MG63 (cell line): ENCODE measurements at regions not wholly inside any gene's neighbourhood (a gene's known extent, or its start where the extent isn't known, plus 50 kb on each side); places are given as distances from the start of the nearest gene placed in this dataset.

Source experiments
- DNase-seq: peaks from one replicate; pipeline ENCODE4 v3.0.0-alpha.2; 2020
- H3K27me3 ChIP-seq: fragments of 250-450 bp; sonication (Bioruptor Pico); 2 replicates; pipeline ENCODE4 v1.5.1; 2020; ENCODE audit warnings: mild to moderate bottlenecking, moderate library complexity
- H3K36me3 ChIP-seq: fragments of 250-450 bp; sonication (Bioruptor Pico); 2 replicates; pipeline ENCODE4 v1.5.1; 2020; ENCODE audit warnings: mild to moderate bottlenecking, moderate library complexity
- H3K4me3 ChIP-seq: fragments of 250-450 bp; sonication (Bioruptor Pico); 2 replicates; pipeline ENCODE4 v1.5.1; 2020; ENCODE audit warnings: mild to moderate bottlenecking, moderate library complexity
- H3K9me3 ChIP-seq: fragments of 250-450 bp; sonication (Bioruptor Pico); 2 replicates; pipeline ENCODE4 v1.5.1; 2020; ENCODE audit warnings: mild to moderate bottlenecking, moderate library complexity

DNA sequence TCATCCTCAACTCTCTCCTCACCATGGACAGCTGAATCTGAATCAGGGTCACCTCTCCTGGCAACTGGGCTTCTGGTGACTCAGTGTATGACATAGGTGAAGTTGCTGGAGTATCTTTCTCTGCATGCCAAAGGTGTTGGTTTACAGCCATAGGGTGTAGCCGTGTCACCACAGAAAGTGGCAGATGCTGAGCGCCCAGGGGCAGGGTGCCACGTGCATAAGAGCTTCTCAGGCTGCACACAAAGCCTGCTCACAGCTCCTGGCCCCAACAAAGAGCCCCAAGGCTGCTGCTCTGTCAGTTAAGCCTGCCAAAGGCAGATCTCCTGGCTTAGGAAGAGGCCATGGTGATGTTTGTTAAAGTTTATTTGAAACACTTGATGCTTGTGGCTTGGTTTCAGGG is 297.7 kb upstream of the WWC1 start:
- DNase-seq = peak; percentile 55
- Histone ChIP-seq H3K4me3 (no peak overlapping the region), H3K9me3 (no peaks in the 10 kb centered on the region)

DNA sequence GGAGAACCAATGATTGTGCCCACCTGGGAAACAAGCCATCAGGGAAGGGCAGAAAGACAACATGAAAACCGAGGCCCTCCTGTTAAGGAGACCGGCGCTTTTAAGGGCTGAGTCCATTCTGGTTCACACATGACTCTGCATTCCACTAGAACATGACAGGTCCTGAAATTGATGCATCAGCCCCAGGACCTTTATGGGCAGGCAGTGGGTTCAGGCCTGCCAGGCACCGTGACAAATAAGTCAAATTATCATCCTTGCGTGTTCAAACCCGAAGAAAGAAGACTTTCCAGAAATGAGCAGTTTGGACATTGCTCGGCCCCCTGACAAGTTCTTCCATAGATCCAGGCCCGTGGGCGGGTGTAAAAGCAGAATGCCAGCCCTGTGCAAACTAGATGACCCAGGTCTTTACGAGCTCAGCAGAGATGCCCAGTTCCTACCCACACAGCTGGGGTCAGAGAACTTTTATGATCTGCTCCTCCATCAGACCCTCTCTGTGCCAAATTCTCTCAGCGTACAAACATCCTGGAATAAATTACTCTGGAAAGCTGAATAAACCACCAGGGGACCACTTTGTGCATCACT is 295.5 kb upstream of the WWC1 start:
- Histone ChIP-seq H3K4me3 (no peak overlapping the region), H3K27me3 (no peaks in the 10 kb centered on the region), H3K36me3 (no peaks in the 10 kb centered on the region), H3K9me3 (no peaks in the 10 kb centered on the region)
- DNase-seq = peak; percentile 91

More for the DNA sequence above, 297.7 kb upstream of the WWC1 start:
- Histone ChIP-seq H3K36me3 (no peaks in the 10 kb centered on the region), H3K27me3 (0 out of 2 replicates have a peak, but pooled peaks cover 3% of the 10 kb centered on the region)

DNA sequence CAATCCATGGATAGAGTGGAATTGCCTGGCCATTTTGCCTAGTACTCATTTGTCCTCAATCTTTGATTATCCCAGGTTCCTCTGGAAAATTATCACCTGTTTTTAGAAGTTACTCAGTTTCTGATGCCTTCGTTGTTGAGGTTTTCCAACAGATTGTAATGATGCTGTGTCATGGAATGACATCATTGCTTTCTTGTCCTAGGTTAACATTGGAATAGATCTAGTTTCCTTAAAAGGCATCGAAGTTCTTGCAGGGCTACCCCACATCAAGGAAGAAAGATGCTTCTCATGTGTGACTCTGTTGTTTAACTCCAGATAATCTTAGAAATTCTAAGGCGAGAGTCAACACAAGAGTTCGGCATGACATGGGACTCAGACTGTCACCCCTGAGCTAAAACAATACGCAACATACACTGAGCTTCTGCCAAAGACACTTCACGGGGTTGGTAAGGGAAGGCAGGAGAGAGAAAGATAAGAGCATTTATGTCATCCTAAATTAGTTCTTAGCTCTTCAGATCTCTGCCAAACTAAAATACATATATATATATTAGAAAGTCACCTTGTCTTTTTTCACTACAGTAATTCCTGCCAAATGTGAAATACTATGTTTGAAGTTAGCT is 293.2 kb upstream of the WWC1 start:
- H3K9me3 ChIP-seq = no peaks in the 10 kb centered on the region
- DNase-seq = no peak
- H3K4me3 ChIP-seq = no peak overlapping the region
- H3K36me3 ChIP-seq = no peaks in the 10 kb centered on the region
- H3K27me3 ChIP-seq = no peaks in the 10 kb centered on the region

DNA sequence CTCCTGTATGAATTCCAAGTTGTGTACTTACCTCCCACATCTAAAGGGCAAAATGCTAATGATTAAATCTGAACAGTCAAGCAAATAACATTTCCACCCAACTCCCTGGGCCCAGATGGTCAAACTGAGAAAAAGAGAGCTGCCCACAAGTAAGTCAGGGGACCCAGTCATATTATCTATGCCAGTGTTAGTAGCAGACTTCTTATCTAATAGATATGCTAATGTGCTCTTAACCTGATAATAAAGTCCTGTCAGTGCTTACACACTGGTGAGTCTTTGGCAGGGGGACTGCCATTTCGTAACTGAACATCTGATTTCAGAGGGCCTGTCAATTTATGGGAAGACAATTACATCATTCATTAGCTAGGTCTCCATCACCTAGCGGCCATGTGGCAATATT is 292.3 kb upstream of the WWC1 start:
- Histone ChIP-seq H3K36me3 (no peaks in the 10 kb centered on the region), H3K4me3 (no peak overlapping the region), H3K27me3 (no peaks in the 10 kb centered on the region), H3K9me3 (no peaks in the 10 kb centered on the region)
- no peak for DNase-seq

DNA sequence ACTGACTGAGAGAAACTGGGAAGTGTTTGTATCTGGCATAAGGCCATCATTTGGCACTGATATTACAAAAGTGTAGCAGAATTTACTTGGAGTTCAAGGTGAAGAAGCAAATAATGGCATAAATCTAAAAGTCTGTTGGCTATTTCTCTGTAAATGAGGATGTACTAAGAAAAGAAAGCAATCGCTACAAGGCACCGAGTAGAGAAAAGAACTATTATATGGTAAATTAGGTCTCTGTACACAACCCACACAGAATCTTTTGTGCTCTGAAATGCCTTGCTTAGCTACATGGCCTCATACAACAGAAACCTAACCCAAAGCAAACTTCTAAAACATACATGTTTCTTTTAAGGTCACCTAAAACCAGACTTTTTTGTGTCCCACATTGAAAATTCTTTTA is 290.1 kb upstream of the WWC1 start:
- Histone ChIP-seq H3K9me3 (no peaks in the 10 kb centered on the region), H3K27me3 (no peaks in the 10 kb centered on the region), H3K36me3 (no peaks in the 10 kb centered on the region), H3K4me3 (no peak overlapping the region)
- DNase-seq = no peak

DNA sequence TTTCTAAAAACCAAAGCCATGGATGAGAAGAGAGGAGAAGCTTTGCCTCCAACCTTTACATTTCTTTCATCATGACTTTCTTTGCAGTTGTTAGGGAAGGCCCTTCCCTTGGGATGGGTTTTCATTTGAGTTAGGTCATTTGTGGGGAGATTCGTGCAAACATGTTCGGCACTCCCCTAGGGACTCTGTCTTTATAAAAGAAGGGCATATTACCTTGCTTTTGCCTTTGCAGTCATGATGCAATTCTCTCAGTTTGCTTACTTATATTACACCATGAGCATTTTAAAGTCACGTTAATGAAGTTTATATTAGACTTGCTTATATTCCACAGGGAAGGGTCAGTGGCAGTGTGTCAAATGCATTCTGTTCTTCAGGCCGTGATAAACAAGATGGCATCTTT is 289.3 kb upstream of the WWC1 start:
- no peak for DNase-seq
- H3K9me3 ChIP-seq = no peaks in the 10 kb centered on the region
- H3K27me3 ChIP-seq = no peaks in the 10 kb centered on the region
- H3K4me3 ChIP-seq = no peak overlapping the region
- no peaks in the 10 kb centered on the region for H3K36me3 ChIP-seq

DNA sequence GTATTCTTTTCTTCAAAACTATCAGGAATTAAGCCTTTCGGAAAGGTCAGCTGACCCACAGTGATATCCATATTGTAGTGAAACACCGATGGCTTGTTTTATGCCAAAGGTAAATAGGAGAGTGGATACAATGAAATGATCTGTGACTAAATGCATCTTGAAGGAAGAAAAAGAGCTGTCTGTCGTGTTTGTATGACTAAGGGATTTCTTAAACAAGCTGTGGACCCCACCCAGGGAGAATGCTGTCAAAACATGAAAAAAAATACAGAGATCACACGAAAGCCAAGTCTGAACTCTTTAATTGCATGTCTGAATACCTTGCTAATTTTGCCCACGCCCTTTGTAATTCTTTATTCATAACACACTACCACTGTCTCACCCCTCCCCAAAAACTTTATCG is 286.4 kb upstream of the WWC1 start:
- DNase-seq = no peak
- H3K4me3 ChIP-seq = no peak overlapping the region
- no peaks in the 10 kb centered on the region for H3K9me3 ChIP-seq
- no peaks in the 10 kb centered on the region for H3K27me3 ChIP-seq
- no peaks in the 10 kb centered on the region for H3K36me3 ChIP-seq

DNA sequence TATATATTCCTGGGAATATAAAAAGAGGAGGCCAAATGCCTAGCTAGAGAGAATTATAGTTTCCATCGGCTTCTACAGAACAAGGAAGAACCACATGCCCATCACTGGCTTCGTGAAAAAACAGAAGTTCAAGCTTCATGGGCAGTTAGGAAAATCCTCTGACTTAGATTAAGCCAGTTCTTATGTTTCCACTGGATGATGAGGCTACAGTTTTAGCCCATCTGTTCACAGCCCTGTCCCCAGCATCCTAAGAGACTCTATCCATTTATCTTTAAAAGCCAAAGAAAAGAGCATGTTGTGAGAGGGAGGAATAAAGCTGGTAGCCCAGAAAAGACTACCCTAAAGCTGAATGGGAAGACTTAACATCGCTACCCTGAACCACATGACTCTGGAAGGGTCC is 285.5 kb upstream of the WWC1 start:
- Histone ChIP-seq H3K4me3 (no peak overlapping the region), H3K27me3 (no peaks in the 10 kb centered on the region), H3K36me3 (no peaks in the 10 kb centered on the region), H3K9me3 (no peaks in the 10 kb centered on the region)
- no peak for DNase-seq

DNA sequence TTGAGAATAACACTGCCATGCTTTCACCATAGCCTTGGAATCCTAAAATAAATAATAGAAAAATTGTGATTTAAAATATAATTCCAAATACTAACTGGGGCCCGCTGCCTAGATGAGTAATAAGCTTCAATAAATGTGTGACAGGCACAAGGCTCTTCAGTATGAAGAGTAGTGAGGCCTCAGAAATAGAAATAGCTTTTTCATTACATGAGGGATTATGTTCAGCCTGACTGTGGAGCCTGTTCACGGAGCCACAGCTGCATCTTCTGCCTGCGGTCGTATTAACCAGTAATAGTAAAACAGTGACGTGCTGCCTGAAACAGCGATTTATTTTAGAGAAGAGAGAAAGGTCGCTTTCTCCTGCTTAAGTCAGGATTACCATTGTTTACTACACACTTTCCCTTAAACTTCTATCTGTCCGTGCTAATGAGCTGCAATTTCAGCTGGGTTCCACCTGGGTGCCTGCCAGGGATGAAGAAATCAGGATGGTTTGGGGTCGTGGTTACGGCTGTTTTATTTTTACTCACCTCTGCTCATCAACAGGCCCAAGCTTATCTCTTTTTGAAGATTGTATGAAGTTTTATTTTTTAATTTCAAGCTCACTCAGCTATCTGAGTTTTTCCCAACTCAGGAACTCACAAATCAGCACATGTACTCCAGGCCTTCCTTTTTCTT is 284.9 kb upstream of the WWC1 start:
- H3K9me3 ChIP-seq = no peaks in the 10 kb centered on the region
- H3K27me3 ChIP-seq = no peaks in the 10 kb centered on the region
- H3K4me3 ChIP-seq = no peak overlapping the region
- H3K36me3 ChIP-seq = no peaks in the 10 kb centered on the region
- no peak for DNase-seq

DNA sequence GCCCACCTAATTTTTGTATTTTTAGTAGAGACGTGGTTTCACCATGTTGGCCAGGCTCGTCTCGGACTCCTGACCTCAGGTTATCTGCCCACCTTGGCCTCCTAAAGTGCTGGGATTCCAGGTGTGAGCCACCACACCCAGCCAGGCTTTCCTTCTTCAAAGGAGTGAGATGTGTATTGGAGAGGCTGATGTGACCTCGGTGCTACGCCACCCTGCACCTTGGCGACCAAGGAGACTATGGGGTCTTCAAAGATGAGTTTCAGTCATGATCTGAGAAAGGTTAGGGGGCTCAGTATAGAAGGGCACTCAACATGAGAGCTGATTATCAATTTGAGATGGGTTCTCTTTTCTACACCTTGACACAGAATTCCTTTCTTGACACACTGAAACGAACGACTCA is 284.2 kb upstream of the WWC1 start:
- Histone ChIP-seq H3K9me3 (no peaks in the 10 kb centered on the region), H3K27me3 (no peaks in the 10 kb centered on the region), H3K4me3 (no peak overlapping the region), H3K36me3 (no peaks in the 10 kb centered on the region)
- no peak for DNase-seq

DNA sequence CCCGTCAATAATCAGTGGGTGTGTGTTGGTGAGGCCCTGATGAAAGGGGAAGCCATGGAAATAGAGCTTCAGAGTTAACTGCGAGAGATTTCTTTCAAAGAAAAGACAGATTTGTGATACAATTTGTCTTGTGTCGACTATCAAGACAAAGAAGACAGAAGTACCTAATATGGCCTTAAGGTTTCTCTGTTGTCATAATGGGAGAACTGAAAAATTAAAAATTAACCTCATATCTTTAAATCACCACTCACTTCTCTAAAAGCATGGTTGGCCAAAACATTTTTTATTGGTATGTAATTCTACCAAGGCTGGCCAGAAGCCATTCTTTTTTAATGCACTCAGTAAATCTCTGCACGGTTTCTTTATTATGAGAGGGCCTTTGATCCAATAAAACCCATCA is 282.9 kb upstream of the WWC1 start:
- H3K9me3 ChIP-seq = no peaks in the 10 kb centered on the region
- no peak overlapping the region for H3K4me3 ChIP-seq
- no peak for DNase-seq
- H3K36me3 ChIP-seq = no peaks in the 10 kb centered on the region
- no peaks in the 10 kb centered on the region for H3K27me3 ChIP-seq

DNA sequence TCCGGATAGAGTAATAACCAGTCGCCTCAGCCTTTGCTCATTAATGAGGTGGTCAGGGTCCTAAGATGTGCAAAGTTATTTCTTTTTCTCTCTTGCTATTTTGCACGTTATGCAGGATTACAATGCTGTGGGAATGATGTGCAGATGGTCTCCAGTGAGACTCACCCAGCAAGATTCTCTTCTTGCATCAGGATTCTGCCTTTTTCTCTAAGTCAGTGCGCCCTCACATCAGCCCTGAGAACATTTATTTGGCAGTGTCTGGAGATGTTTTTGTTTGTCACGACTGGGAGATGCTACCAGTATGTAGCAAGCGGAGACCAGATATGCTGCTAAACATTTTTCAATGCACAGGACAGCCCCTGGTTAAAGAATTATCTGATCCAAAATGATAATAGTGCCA is 280.3 kb upstream of the WWC1 start:
- Histone ChIP-seq H3K27me3 (no peaks in the 10 kb centered on the region), H3K36me3 (no peaks in the 10 kb centered on the region), H3K9me3 (no peaks in the 10 kb centered on the region), H3K4me3 (no peak overlapping the region)
- no peak for DNase-seq

DNA sequence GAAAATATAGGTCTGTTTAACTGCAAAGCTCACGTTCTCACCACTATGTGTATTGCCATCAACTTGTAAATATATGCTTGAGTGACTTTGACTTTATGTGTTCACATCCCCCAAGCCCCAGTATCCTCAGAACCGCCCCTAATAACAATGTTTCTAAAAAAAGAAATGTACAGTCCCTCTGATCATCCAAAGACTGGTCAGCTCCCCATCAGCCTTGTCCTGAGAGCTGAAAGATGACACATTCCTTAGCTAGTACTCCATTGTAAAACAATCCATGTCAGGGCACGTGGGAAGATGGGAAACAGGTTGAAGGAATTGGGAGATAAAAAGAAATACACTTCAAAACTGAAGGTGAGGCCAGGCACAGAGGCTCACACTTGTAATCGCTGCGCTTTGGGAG is 279.4 kb upstream of the WWC1 start:
- no peaks in the 10 kb centered on the region for H3K36me3 ChIP-seq
- no peak overlapping the region for H3K4me3 ChIP-seq
- no peak for DNase-seq
- no peaks in the 10 kb centered on the region for H3K9me3 ChIP-seq
- no peaks in the 10 kb centered on the region for H3K27me3 ChIP-seq

DNA sequence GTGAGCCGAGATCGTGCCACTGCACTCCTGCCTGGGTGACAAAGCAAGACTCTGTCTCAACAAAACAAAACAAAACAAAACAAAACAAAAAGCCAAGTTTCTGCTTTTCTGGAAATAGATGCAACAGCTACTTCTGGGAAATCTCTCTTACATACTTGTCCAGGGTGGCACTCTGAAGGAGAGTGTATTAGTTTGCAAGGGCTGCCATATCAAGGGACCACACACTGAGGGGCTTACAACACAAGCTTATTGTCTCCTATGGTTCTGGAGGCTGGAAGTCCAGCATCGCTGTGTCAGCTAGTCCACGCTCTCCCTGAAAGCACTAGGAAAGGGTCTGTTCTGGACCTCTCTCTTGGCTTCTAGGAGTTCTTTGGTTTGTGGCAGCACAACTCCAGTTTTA is 277.9 kb upstream of the WWC1 start:
- H3K4me3 ChIP-seq = no peak overlapping the region

DNA sequence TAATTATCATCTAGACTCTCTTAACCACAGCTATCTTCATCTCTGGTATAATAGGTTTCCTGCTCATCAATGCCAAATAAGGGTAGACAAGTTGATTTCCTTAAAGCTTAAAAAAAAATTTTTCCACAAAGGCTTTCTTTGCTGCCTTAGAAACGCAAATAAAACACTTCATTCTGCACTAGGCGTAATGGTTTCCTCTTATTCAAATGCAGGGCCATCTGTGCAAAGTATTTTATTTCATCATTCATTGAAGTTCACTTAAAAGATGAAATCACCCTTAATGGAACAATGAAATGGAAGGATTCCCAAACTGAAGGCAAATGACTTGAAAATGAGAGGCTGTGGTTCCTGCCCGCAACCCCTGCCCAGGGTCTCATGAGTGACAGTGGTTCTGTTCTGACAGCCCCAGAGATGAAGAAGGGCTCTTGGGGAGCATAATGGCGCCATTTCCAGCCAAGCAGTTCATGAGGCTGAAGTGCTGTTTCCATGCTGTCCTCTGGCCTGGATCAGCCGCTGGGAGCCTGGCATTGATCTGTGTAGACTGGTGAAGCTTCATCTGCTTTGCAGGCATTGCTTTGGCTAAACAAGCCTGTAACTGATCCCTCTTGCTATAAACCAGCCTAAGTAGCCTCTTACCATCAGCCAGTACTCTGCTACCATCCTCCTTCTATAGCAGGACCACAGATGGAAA is 276.9 kb upstream of the WWC1 start:
- no peaks in the 10 kb centered on the region for H3K9me3 ChIP-seq
- DNase-seq = no peak
- H3K36me3 ChIP-seq = no peaks in the 10 kb centered on the region

More for the DNA sequence above, 277.9 kb upstream of the WWC1 start:
- DNase-seq = no peak
- Histone ChIP-seq H3K27me3 (no peaks in the 10 kb centered on the region), H3K9me3 (no peaks in the 10 kb centered on the region), H3K36me3 (no peaks in the 10 kb centered on the region)

DNA sequence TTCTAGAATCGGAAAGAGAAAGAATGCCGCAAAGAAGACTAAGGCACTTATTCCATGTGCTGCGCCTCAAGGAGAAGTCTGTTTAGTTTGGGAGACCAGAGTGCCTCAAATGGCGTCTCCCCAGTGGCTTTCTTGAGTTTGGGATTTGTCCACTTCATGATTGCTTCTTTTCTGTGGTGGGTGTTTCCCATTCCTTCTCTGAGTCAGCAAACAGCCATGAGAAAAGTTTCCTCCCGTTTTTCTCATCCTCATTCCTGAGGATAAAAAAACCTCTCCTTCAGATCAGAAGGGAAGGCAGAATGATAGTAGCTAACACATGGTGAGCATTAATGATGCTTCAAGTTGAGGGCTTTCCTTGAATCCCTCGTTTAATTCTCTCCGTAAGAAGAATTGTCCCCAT is 275.9 kb upstream of the WWC1 start:
- no peak for DNase-seq
- no peaks in the 10 kb centered on the region for H3K9me3 ChIP-seq
- no peaks in the 10 kb centered on the region for H3K36me3 ChIP-seq

More for the DNA sequence above, 276.9 kb upstream of the WWC1 start:
- Histone ChIP-seq H3K27me3 (no peaks in the 10 kb centered on the region), H3K4me3 (no peak overlapping the region)

DNA sequence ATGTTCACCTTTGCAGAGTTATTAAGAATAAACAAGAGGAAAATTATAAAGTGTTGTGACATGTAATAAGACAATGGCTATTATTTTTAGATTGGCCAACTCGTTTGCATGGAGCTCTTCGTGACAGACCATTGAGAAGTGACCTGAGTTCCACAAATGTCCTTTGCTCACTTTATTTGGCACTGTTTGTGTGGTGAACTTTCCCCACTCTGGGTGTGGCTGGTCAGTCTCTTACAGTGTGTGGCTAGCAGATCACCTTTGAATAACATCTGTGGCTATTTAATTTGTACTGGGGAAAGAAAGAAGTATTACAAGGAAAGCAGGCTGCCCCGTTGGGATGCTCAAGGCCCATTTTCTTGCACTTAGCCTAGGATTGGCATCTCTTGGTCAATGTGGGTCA is 274.1 kb upstream of the WWC1 start:
- Histone ChIP-seq H3K27me3 (no peaks in the 10 kb centered on the region), H3K4me3 (no peak overlapping the region), H3K36me3 (no peaks in the 10 kb centered on the region), H3K9me3 (no peaks in the 10 kb centered on the region)
- DNase-seq = no peak

More for the DNA sequence above, 275.9 kb upstream of the WWC1 start:
- no peak overlapping the region for H3K4me3 ChIP-seq
- H3K27me3 ChIP-seq = no peaks in the 10 kb centered on the region

DNA sequence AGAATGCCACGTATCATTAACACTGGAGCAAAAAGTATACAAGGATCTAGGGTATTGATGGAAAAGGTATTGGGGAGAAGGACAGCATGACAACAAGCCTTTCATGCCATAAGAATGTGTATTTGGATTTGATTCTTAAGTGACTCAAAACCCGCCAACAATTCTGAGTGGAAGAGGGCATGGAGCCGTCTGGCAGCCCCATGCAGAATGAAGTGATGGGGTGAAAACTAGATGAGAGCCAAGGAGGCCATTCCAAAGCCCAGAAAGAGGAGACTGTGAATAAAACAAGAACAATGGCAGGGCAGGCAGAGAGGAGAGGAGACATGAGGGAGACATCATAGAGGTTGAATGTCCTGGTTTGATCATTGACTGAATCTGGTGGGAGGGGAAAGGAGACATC is 272.3 kb upstream of the WWC1 start:
- Histone ChIP-seq H3K4me3 (no peak overlapping the region), H3K27me3 (no peaks in the 10 kb centered on the region), H3K9me3 (no peaks in the 10 kb centered on the region), H3K36me3 (no peaks in the 10 kb centered on the region)
- DNase-seq = no peak
